Adrenal gland (tissue), 9 donors: ENCODE measurements at regions not wholly inside any gene's neighbourhood (a gene's known extent, or its start where the extent isn't known, plus 50 kb on each side); places are given as distances from the start of the nearest gene placed in this dataset.

Experiments used
- DNase-seq, 7 donors: peaks; one replicate each; pipeline ENCODE4 v3.0.0-alpha.2; 2019 to 2020
- H3K27ac ChIP-seq, 5 donors: fragments of 200-600 bp; sonication (generic) in 4 of 5; 1 replicate in 3 of 5; 2 replicates in 2 of 5; pipeline versions ENCODE4 v1.5.1 to v1.8.0; 2016 to 2020; ENCODE audit warnings: mild to moderate bottlenecking in 1 of 5
- H3K27me3 ChIP-seq: fragments of 200-600 bp; 2 replicates; pipeline ENCODE4 v1.8.0; 2021
- H3K36me3 ChIP-seq, 2 donors: fragments of 200-600 bp; replicated peaks in 1 of 2; 1 replicate in 1 of 2; 2 replicates in 1 of 2; pipeline versions ENCODE4 v1.5.1 to v1.8.0; 2018 to 2022
- H3K4me1 ChIP-seq, 2 donors: fragments of 200-600 bp; replicated peaks in 1 of 2; 1 replicate in 1 of 2; 2 replicates in 1 of 2; pipeline versions ENCODE4 v1.5.1 to v1.8.0; 2018 to 2021
- H3K4me3 ChIP-seq, 4 donors: fragments of 200-600 bp; sonication (generic) in 3 of 4; one replicate each; pipeline ENCODE4 v1.5.1; 2016 to 2018
- H3K9me3 ChIP-seq, 3 donors: fragments of 200-600 bp; sonication (generic) in 1 of 3; replicated peaks in 1 of 3; 1 replicate in 2 of 3; 2 replicates in 1 of 3; pipeline versions ENCODE4 v1.5.1 to v1.8.0; 2016 to 2021
- POLR2A ChIP-seq, 2 donors: fragments of 450-650 bp; IDR thresholded peaks; one replicate each; pipeline ENCODE4 v1.6.1; 2017; ENCODE audit warnings: antibody characterized with exemption in 2 of 2, mild to moderate bottlenecking in 2 of 2, moderate library complexity in 1 of 2
- WGBS, 4 donors: extraction: QIAGEN DNeasy Blood & Tissue Kit in 2 of 4; methylation state at CpG; one replicate each; pipeline versions ENCODE4 v1.1.5 to v1.1.7; 2013 to 2017; 5-methylcytosine and 5-hydroxymethylcytosine counted together
- intact Hi-C, 2 donors: fragments of 100-400 bp; cut with DNase I; formaldehyde crosslinking; loops; one replicate each; pipeline versions ENCODE4 v1.14.1 to v1.15.0; 2022 to 2023
- TF ChIP-seq, protein P1 (sequence below), 6 experiments: fragments of 450-650 bp in 4 of 6; fragments of 200-600 bp in 2 of 6; sonication (generic) in 1 of 6; IDR thresholded peaks; 1 replicate in 5 of 6; 2 replicates in 1 of 6; pipeline versions ENCODE4 v1.5.1 to v1.8.0; 2016 to 2021; ENCODE audit warnings: antibody characterized with exemption in 6 of 6, mild to moderate bottlenecking in 2 of 6, moderate library complexity in 1 of 6
- donor health status: healthy with polysubstance abuse.
- donor health status: Bipolar disorder and iron deficiency.
- donor health status: DM: yes; HTN: yes; CAD: no.
- donor health status: DM: no; HTN: no; CAD: no.
- donor health status: DM: no; HTN: no; CAD: no.

DNA sequence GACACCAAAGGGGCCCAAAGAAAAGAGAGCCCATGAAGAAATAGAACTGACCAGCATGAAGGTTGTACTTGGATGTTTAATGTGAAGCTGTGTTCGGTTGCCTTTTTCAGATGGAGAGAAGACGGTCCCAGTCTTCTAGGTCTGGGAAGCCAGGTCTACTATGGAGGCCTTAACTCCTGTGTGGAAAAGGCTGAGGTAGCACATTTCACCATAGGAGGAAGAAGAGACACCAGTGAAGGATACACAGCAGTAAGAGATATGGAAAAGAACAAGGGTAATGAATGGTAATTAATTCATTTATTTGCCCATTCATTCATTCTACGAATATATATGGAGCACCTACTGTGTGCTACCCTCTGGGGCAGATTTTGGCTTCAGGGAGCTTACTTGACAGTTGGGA lies 151.6 kb upstream of the PLEKHG7 start:
- no peak for DNase-seq
- intact Hi-C loops = loop anchor here in 1 of 2 donors (10.0 kb wide), 1 partner anchor 46 kb away; no protein-coding TSS in a partner anchor
- Histone ChIP-seq H3K4me3 (no peak overlapping the region), H3K4me1 (peaks cover 35 to 55% of the 10 kb centered on the region in 2 donors), H3K27me3 (no peaks in the 10 kb centered on the region), H3K9me3 (no peaks in the 10 kb centered on the region), H3K36me3 (no peaks in the 10 kb centered on the region), H3K27ac (peak overlapping the region in 1 of 5 donors; percentile 69)
- no peak for TF ChIP-seq POLR2A (IDR thresholded peaks at IDR 0.05)
- TF ChIP-seq, protein P1, sequence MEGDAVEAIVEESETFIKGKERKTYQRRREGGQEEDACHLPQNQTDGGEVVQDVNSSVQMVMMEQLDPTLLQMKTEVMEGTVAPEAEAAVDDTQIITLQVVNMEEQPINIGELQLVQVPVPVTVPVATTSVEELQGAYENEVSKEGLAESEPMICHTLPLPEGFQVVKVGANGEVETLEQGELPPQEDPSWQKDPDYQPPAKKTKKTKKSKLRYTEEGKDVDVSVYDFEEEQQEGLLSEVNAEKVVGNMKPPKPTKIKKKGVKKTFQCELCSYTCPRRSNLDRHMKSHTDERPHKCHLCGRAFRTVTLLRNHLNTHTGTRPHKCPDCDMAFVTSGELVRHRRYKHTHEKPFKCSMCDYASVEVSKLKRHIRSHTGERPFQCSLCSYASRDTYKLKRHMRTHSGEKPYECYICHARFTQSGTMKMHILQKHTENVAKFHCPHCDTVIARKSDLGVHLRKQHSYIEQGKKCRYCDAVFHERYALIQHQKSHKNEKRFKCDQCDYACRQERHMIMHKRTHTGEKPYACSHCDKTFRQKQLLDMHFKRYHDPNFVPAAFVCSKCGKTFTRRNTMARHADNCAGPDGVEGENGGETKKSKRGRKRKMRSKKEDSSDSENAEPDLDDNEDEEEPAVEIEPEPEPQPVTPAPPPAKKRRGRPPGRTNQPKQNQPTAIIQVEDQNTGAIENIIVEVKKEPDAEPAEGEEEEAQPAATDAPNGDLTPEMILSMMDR (IDR thresholded peaks at IDR 0.05) = no peak
- WGBS, 4 donors = 95 to 99% (median 97%) methylated on average over 3 of the region's 3 CpGs

DNA sequence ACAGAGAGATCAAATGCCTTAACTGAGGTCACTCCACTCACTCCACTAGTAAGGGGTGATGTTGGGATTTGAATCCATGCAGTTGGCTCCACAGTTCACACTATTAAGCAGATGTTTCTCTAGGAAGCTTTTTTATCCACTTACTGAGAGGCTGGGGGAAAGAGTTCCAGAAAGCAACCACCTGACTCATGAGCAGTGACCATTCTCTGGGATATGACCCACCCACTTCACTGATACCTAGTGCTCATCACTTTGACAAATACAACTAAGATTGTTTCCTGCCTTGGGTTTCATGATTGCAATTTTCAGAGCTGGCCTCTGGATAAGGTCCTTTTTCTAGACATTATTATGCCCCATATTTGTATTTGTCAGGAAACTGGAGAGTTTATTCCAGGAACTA lies 152.1 kb upstream of the PLEKHG7 start:
- Histone ChIP-seq H3K9me3 (no peaks in the 10 kb centered on the region), H3K36me3 (no peaks in the 10 kb centered on the region), H3K27me3 (no peaks in the 10 kb centered on the region), H3K4me1 (peaks cover 33 to 49% of the 10 kb centered on the region in 2 donors), H3K4me3 (no peak overlapping the region), H3K27ac (no peak overlapping the region)
- no peak for DNase-seq
- TF ChIP-seq, protein P1 (IDR thresholded peaks at IDR 0.05) = no peak
- no peak for TF ChIP-seq POLR2A (IDR thresholded peaks at IDR 0.05)
- intact Hi-C loops = loop anchor here in 1 of 2 donors (10.0 kb wide), 1 partner anchor 46 kb away; no protein-coding TSS in a partner anchor

GRCh38 chr12:92550254-92550653 lies 152.5 kb upstream of the PLEKHG7 start:
- Histone ChIP-seq H3K9me3 (no peaks in the 10 kb centered on the region), H3K27me3 (no peaks in the 10 kb centered on the region), H3K4me1 (peaks cover 29 to 45% of the 10 kb centered on the region in 2 donors), H3K36me3 (no peaks in the 10 kb centered on the region), H3K4me3 (no peak overlapping the region), H3K27ac (no peak overlapping the region)
- no peak for DNase-seq
- intact Hi-C loops = loop anchor here in 1 of 2 donors (10.0 kb wide), 1 partner anchor 45 kb away; no protein-coding TSS in a partner anchor
- no peak for TF ChIP-seq POLR2A (IDR thresholded peaks at IDR 0.05)
- TF ChIP-seq, protein P1 (IDR thresholded peaks at IDR 0.05) = no peak

DNA sequence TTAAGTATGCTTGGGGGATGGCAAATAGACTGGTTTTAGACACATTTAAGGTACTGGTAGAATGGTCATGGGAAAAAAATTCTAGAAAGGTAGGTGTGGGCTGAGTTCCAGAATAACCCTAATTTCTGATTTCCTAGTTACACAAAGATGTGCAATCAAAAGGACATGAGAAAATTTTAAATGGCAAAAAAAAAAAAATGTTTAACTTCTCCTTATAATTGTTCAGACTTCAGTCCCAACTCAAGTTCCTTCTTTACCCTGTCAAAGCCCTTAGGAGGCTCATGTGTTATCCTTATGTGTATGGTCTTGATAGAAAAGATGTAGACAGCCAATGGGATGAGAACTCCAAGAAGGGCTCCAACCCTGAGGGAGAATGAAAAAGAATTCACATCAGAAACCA lies 153.3 kb upstream of the PLEKHG7 start:
- H3K36me3 ChIP-seq = no peaks in the 10 kb centered on the region
- no peaks in the 10 kb centered on the region for H3K27me3 ChIP-seq
- intact Hi-C loops = no loop called here
- no peaks in the 10 kb centered on the region for H3K9me3 ChIP-seq
- no peak overlapping the region for H3K4me3 ChIP-seq
- no peak overlapping the region for H3K27ac ChIP-seq
- no peak for TF ChIP-seq POLR2A (IDR thresholded peaks at IDR 0.05)
- TF ChIP-seq, protein P1 (IDR thresholded peaks at IDR 0.05) = no peak
- DNase-seq = no peak
- H3K4me1 ChIP-seq = peaks cover 22 to 38% of the 10 kb centered on the region in 2 donors
